ENCODE measurements at regions not wholly inside any gene's neighbourhood (a gene's known extent, or its start where the extent isn't known, plus 50 kb on each side); places are given as distances from the start of the nearest gene placed in this dataset.
A peak's percentile ranks its signal among the peaks of the same experiment; 100 is the strongest.

DNA sequence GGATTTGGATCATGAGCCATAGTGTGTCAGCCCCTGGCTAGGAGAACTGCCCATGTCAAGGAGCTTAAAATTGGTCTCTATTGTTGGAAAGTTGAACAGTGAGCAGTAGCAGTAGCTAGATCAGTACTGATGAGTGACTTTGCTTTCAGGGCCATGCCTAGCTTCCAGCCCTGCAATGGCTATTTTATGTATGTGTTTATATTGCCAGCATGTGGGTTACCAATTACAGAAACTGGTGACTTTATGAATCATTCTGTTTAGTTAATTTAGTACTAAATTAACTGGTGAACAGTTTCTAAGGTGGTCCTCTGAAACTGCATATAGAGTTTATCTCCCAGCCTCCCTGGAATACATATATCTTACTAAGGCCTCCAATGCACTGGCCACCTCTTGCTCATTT, 908.1 kb upstream of the ALCAM start:
- H3K27ac ChIP-seq, result no peak overlapping the region
- TF ChIP-seq ZFX (IDR thresholded peaks at IDR 0.05; ENCODE audit: borderline replicate concordance) (no peak), CTCF (IDR thresholded peaks at IDR 0.05) (no peak)

GRCh38 chr3:104460477-104461406, 906.0 kb upstream of the ALCAM start:
- no peak overlapping the region for H3K27ac ChIP-seq
- peak; percentile 36 for TF ChIP-seq CTCF (IDR thresholded peaks at IDR 0.05)
- no peak for TF ChIP-seq ZFX (IDR thresholded peaks at IDR 0.05; ENCODE audit: borderline replicate concordance)

DNA sequence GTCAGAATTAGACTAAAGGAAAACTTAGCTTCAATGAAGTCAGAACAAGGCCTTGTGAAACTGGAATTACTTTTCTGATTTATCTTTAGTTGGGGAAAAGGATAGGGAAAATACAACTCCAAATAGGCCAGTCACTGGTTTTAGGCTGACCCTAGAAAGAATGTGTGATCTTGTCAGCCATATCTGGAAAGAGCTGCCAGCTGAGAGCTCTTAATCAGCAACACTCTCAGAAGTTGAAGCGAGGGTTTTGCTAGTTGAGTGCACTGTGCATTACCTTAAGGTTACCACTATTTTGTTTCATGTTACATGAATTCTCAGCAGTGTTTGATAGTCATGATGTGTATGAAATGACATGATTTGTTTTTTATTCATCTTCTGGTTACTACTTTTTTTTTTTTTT, 905.3 kb upstream of the ALCAM start:
- no peak overlapping the region for H3K27ac ChIP-seq
- TF ChIP-seq CTCF (IDR thresholded peaks at IDR 0.05) (no peak), ZFX (IDR thresholded peaks at IDR 0.05; ENCODE audit: borderline replicate concordance) (no peak)

DNA sequence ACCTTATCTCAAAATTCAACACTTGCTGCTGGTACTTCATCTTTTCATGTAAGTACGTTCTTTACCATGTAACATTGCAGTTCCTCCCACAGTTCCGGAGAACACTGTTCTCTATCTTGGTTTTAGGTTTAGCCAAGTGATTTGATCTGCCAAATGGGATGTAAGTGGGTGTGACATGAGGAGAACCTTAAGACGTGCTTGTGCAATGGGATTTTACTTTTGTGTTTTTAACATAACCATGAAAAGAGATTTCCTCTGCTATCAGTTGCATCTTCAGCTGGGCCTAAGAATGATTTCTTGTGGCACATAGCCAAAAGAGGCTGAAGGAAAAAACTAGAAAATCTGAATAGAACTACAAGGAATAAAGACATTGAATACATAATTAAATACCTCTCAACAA, 894.5 kb upstream of the ALCAM start:
- no peak for TF ChIP-seq CTCF (IDR thresholded peaks at IDR 0.05)
- TF ChIP-seq ZFX (IDR thresholded peaks at IDR 0.05; ENCODE audit: borderline replicate concordance), result no peak
- no peak overlapping the region for H3K27ac ChIP-seq

DNA sequence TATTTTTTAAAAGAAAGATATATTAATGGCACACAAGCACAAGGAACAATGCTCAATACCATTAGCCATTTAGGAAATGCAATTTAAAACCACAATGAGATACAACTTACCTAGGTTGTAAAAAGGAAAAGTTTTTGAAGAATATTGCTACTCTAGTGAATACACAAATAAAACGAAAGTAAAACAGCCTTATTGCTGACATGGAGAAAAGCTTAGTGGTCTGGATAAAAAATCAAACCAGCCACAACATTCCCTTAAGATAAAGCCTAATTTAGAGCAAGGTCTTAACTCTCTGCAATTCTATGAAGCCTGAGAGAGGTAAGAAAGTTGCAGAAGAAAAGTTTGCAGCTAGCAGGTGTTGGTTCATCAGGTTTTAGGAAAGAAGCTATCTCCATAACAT, 892.7 kb upstream of the ALCAM start:
- no peak overlapping the region for H3K27ac ChIP-seq
- TF ChIP-seq CTCF (IDR thresholded peaks at IDR 0.05) (no peak), ZFX (IDR thresholded peaks at IDR 0.05; ENCODE audit: borderline replicate concordance) (no peak)

DNA sequence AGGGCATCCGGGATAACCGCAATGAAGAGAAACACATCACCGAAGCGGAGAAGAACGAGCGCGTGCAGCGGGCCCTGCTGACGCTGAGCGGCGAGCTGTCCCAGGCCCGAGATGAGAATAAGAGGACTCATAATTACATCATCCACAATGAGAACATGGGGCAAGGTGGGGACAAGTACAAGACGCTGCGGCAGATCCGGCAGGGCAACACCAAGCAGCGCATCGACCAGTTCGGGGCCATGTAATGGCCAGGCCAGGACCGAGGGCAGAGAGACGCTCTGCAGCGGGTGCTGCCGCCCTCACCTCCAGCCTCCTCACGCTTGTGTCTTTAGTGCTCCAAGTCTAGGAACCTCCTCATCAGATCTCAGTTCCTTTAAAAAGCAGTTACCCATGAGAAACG, 863.7 kb upstream of the ALCAM start:
- H3K27ac ChIP-seq, result no peak overlapping the region
- TF ChIP-seq ZFX (IDR thresholded peaks at IDR 0.05; ENCODE audit: borderline replicate concordance), result no peak
- TF ChIP-seq CTCF (IDR thresholded peaks at IDR 0.05), result no peak

DNA sequence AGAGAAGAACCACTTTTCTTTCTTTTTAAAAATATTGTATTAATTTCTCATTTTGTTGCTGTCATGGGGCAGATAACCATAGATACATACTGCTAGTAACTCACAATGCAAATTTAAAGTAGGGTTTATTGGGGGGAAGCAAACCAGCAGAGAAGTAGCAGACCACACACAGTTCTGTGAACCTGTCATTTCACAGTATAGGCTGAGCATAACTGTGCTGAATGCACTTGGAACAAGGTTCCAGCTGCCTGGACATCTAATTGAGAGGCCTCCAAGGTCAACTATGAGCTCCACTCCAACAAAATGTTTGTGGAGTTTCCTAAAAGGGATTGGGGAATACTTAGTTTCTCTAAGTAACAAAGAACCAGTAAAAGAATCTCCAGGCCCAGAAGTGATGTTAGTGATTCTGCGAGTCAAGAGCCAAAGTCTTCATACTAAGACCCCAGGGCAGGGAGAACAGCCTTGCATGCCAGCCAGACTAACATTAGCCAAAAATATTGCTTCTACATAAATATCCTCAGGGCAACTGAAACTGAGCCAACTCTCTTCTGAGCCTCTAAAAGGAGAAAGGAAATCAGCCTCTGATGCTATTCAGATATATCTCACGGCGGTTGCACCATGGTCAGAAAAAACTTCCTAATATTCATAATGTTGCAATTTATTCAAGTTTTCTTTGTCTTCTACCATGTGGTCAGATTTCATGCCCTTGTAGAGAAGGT, 856.4 kb upstream of the ALCAM start:
- peak overlapping the region; percentile 61 for H3K27ac ChIP-seq
- no peak for TF ChIP-seq ZFX (IDR thresholded peaks at IDR 0.05; ENCODE audit: borderline replicate concordance)
- no peak for TF ChIP-seq CTCF (IDR thresholded peaks at IDR 0.05)

Measured in 22Rv1 (cell line).